ENCODE measurements at regions not wholly inside any gene's neighbourhood (a gene's known extent, or its start where the extent isn't known, plus 50 kb on each side); places are given as distances from the start of the nearest gene placed in this dataset.

- TF ChIP-seq CTCF (IDR thresholded peaks at IDR 0.05), result no peak
- H3K27ac ChIP-seq, result no peak overlapping the region
- DNase-seq, result no peak
- H3K36me3 ChIP-seq, result no peaks in the 10 kb centered on the region
- H3K4me1 ChIP-seq, result peaks cover 0 to 10% (median 2%) of the 10 kb centered on the region in 4 donors
- H3K4me3 ChIP-seq, result no peak overlapping the region
- no peaks in the 10 kb centered on the region for H3K27me3 ChIP-seq
- H3K9me3 ChIP-seq, result no peaks in the 10 kb centered on the region
These were observed 134.8 kb upstream of the NAMPT start for GRCh38 chr7:106419455-106420182.

GRCh38 chr7:106418526-106418925, 133.7 kb upstream of the NAMPT start:
- Histone ChIP-seq H3K9me3 (no peaks in the 10 kb centered on the region), H3K27ac (peak overlapping the region in 2 of 4 donors; percentile 15 to 25), H3K4me3 (no peak overlapping the region), H3K36me3 (no peaks in the 10 kb centered on the region), H3K4me1 (peaks cover 0 to 5% (median 0%) of the 10 kb centered on the region in 4 donors), H3K27me3 (no peaks in the 10 kb centered on the region)
- TF ChIP-seq CTCF (IDR thresholded peaks at IDR 0.05), result no peak
- TF ChIP-seq POLR2A (IDR thresholded peaks at IDR 0.05), result no peak
- no peak for DNase-seq

- H3K27me3 ChIP-seq, result no peaks in the 10 kb centered on the region
- H3K4me1 ChIP-seq, result peaks cover 0 to 5% (median 0%) of the 10 kb centered on the region in 4 donors
- H3K27ac ChIP-seq, result peak overlapping the region in 1 of 4 donors; percentile 25
- no peak for DNase-seq
- TF ChIP-seq POLR2A (IDR thresholded peaks at IDR 0.05), result no peak
- no peak for TF ChIP-seq CTCF (IDR thresholded peaks at IDR 0.05)
- no peaks in the 10 kb centered on the region for H3K36me3 ChIP-seq
- no peak overlapping the region for H3K4me3 ChIP-seq
- H3K9me3 ChIP-seq, result no peaks in the 10 kb centered on the region
These were observed 133.3 kb upstream of the NAMPT start for GRCh38 chr7:106418094-106418493.

GRCh38 chr7:106417273-106417902, 132.6 kb upstream of the NAMPT start:
- TF ChIP-seq CTCF (IDR thresholded peaks at IDR 0.05) (no peak), POLR2A (IDR thresholded peaks at IDR 0.05) (no peak)
- no peak for DNase-seq
- Histone ChIP-seq H3K4me3 (no peak overlapping the region), H3K4me1 (peaks cover 0 to 5% (median 0%) of the 10 kb centered on the region in 4 donors), H3K27ac (no peak overlapping the region), H3K36me3 (no peaks in the 10 kb centered on the region), H3K9me3 (no peaks in the 10 kb centered on the region), H3K27me3 (no peaks in the 10 kb centered on the region)

- Histone ChIP-seq H3K27me3 (no peaks in the 10 kb centered on the region), H3K4me3 (no peak overlapping the region), H3K9me3 (no peaks in the 10 kb centered on the region), H3K36me3 (no peaks in the 10 kb centered on the region), H3K27ac (no peak overlapping the region), H3K4me1 (no peaks in the 10 kb centered on the region)
- DNase-seq, result no peak
- TF ChIP-seq CTCF (IDR thresholded peaks at IDR 0.05) (no peak), POLR2A (IDR thresholded peaks at IDR 0.05) (no peak)
These were observed 131.6 kb upstream of the NAMPT start for GRCh38 chr7:106416430-106416829.

Data from Peyer's patch (tissue), 4 donors.